Esophagus squamous epithelium (tissue), 5 donors: ENCODE measurements at regions not wholly inside any gene's neighbourhood (a gene's known extent, or its start where the extent isn't known, plus 50 kb on each side); places are given as distances from the start of the nearest gene placed in this dataset.

ENCODE experiments used
- DNase-seq: peaks from one replicate; lab custom pipeline; 2025; lab: John Stamatoyannopoulos, UW
- H3K27ac ChIP-seq, 4 donors: fragments of 200-600 bp; sonication (generic); one replicate each; pipeline ENCODE4 v1.5.1; 2016 to 2019; ENCODE audit warnings: mild to moderate bottlenecking in 1 of 4
- H3K27me3 ChIP-seq, 4 donors: fragments of 200-600 bp; sonication (generic); 1 replicate in 3 of 4; 2 replicates in 1 of 4; pipeline versions ENCODE4 v1.5.1 to v1.6.0; 2017 to 2021; ENCODE audit warnings: antibody characterized with exemption in 1 of 4
- H3K36me3 ChIP-seq, 3 donors: fragments of 200-600 bp; sonication (generic); one replicate each; pipeline ENCODE4 v1.5.1; 2016 to 2019
- H3K4me1 ChIP-seq, 3 donors: fragments of 200-600 bp; sonication (generic); one replicate each; pipeline ENCODE4 v1.5.1; 2017 to 2019
- H3K4me3 ChIP-seq, 4 donors: fragments of 200-600 bp; sonication (generic); 1 replicate in 3 of 4; 2 replicates in 1 of 4; pipeline ENCODE4 v1.5.1; 2016 to 2019; ENCODE audit warnings: mild to moderate bottlenecking in 2 of 4, moderate library complexity in 1 of 4
- H3K9me3 ChIP-seq, 3 donors: fragments of 200-600 bp; sonication (generic); one replicate each; pipeline ENCODE4 v1.5.1; 2016 to 2019
- POLR2A ChIP-seq, 4 donors: fragments of 450-650 bp; IDR thresholded peaks; one replicate each; pipeline ENCODE4 v1.6.1; 2017; ENCODE audit warnings: antibody characterized with exemption in 4 of 4, mild to moderate bottlenecking in 4 of 4, moderate library complexity in 3 of 4
- WGBS, 2 donors: methylation state at CpG; one replicate each; pipeline ENCODE4 v1.1.5; 2018; 5-methylcytosine and 5-hydroxymethylcytosine counted together
- intact Hi-C: fragments of 100-400 bp; cut with DNase I; formaldehyde crosslinking; loops from one replicate; pipeline ENCODE4 v1.15.0; 2022
- TF ChIP-seq, protein P1 (sequence below), 6 experiments: fragments of 450-650 bp in 4 of 6; fragments of 200-600 bp in 2 of 6; sonication (generic) in 2 of 6; IDR thresholded peaks; one replicate each; pipeline ENCODE4 v1.5.1; 2016 to 2019; ENCODE audit warnings: antibody characterized with exemption in 6 of 6, mild to moderate bottlenecking in 4 of 6, moderate library complexity in 4 of 6
- donor health status: DM: yes; HTN: yes; CAD: no.

DNA sequence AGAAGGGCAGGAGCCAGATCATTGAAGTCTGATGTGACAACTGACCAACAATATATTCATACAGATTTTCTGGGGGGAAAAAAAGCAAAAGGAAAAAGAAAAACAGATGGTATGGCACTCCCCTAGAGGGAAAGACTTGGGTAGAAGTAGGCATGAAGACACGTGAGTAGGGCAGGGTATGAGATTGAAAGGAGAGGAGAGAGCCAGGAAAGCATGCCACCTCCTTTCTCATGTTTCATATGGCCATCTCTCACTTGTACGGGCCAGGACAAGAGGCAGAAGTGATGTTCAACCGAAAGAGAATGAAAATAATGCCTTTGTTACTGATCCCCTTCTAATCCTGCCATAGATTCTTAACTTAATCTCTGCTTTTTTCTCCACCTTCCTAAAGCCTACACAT is 139.0 kb upstream of the ACTBL2 start:
- TF ChIP-seq, protein P1, sequence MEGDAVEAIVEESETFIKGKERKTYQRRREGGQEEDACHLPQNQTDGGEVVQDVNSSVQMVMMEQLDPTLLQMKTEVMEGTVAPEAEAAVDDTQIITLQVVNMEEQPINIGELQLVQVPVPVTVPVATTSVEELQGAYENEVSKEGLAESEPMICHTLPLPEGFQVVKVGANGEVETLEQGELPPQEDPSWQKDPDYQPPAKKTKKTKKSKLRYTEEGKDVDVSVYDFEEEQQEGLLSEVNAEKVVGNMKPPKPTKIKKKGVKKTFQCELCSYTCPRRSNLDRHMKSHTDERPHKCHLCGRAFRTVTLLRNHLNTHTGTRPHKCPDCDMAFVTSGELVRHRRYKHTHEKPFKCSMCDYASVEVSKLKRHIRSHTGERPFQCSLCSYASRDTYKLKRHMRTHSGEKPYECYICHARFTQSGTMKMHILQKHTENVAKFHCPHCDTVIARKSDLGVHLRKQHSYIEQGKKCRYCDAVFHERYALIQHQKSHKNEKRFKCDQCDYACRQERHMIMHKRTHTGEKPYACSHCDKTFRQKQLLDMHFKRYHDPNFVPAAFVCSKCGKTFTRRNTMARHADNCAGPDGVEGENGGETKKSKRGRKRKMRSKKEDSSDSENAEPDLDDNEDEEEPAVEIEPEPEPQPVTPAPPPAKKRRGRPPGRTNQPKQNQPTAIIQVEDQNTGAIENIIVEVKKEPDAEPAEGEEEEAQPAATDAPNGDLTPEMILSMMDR (IDR thresholded peaks at IDR 0.05), result no peak
- no peak for TF ChIP-seq POLR2A (IDR thresholded peaks at IDR 0.05)
- H3K9me3 ChIP-seq, result no peaks in the 10 kb centered on the region
- H3K27ac ChIP-seq, result no peak overlapping the region
- DNase-seq, result no peak
- H3K27me3 ChIP-seq, result no peaks in the 10 kb centered on the region
- no peak overlapping the region for H3K4me3 ChIP-seq
- intact Hi-C loops, result no loop called here
- no peaks in the 10 kb centered on the region for H3K36me3 ChIP-seq
- WGBS, 2 donors, result 45 to 49% methylated on average over 3 of the region's 3 CpGs
- H3K4me1 ChIP-seq, result no peaks in the 10 kb centered on the region

DNA sequence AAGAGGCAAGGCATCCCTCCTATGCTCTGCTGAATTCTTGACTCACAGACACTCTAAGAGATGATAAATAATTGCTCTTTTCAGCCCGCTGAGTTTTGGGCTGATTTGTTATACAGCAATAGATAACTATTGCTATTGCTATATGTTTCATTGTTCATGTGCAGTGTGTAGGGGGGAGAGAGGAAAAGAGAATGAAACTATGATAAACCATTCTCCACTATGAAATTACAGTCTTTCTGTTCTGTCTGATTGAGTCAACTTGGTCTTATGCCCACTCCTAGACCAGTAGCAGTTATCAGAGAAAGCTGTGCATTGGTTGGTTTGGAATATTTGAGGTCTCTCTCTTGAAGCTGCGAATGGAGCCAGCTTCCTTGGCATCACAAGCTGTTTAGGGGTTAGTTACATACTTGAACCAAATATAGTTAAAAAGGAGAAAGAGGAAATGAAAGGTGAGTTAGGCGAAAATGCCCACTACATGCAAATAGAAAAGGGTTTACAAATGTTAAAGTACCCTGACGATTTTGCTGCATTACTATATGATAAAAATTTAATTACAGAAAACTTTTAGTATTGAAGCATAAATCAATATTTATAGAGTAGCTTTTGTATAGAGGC is 136.3 kb upstream of the ACTBL2 start:
- 85 to 87% methylated on average over 4 of the region's 4 CpGs for WGBS, 2 donors
- no peak for TF ChIP-seq POLR2A (IDR thresholded peaks at IDR 0.05)
- TF ChIP-seq, protein P1 (IDR thresholded peaks at IDR 0.05), result no peak

DNA sequence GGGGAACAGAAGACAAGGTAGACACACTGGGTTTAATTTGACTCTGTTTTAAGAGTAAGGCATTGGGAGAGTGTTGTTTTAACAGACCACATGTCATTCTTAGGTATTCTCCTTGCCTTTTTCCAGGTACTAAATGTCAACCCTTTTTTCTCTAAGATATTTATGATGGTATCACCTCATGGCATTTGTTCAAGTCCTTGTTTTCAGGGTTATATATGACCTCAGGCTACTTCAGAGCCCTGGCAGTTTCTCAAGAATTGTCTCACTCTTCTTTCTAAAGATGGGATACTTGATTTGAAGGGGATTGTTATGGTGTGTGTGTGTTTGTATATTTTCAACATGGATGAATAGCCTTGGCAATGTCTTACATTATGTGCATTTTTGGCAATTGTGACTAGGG is 131.1 kb upstream of the ACTBL2 start:
- Histone ChIP-seq H3K9me3 (no peaks in the 10 kb centered on the region), H3K27me3 (no peaks in the 10 kb centered on the region), H3K36me3 (no peaks in the 10 kb centered on the region), H3K27ac (no peak overlapping the region), H3K4me3 (no peak overlapping the region), H3K4me1 (no peaks in the 10 kb centered on the region)
- intact Hi-C loops, result no loop called here
- DNase-seq, result no peak
- TF ChIP-seq, protein P1 (IDR thresholded peaks at IDR 0.05), result no peak
- TF ChIP-seq POLR2A (IDR thresholded peaks at IDR 0.05), result no peak

More for the DNA sequence above, 136.3 kb upstream of the ACTBL2 start:
- no peaks in the 10 kb centered on the region for H3K4me1 ChIP-seq
- H3K9me3 ChIP-seq, result no peaks in the 10 kb centered on the region
- no peaks in the 10 kb centered on the region for H3K27me3 ChIP-seq
- intact Hi-C loops, result no loop called here
- H3K27ac ChIP-seq, result no peak overlapping the region
- no peak for DNase-seq
- no peak overlapping the region for H3K4me3 ChIP-seq
- H3K36me3 ChIP-seq, result no peaks in the 10 kb centered on the region

DNA sequence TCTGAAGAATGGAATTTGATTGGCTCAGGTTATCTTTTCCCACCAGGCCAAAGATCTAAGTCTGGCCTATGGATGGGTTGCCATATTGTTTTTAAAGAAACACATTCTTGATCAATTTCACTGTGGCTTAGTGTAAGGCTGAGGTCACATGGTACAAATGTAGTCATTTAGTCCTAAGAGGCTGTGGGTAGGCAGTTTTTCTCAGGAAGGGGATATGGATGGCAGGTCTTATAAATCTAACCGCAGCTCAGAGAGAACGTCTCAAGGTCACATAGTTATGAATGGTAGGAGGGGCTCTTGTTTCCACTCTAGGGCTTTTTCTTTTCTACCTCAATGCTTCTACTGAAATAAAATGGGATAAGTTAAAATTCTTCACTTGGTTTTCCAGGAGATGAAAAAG is 128.6 kb upstream of the ACTBL2 start:
- intact Hi-C loops, result no loop called here
- Histone ChIP-seq H3K4me1 (no peaks in the 10 kb centered on the region), H3K27me3 (no peaks in the 10 kb centered on the region), H3K4me3 (no peak overlapping the region), H3K36me3 (no peaks in the 10 kb centered on the region), H3K27ac (no peak overlapping the region), H3K9me3 (no peaks in the 10 kb centered on the region)
- TF ChIP-seq, protein P1 (IDR thresholded peaks at IDR 0.05), result no peak
- TF ChIP-seq POLR2A (IDR thresholded peaks at IDR 0.05), result no peak
- WGBS, 2 donors, result 75 to 93% methylated on average over 2 of the region's 2 CpGs
- DNase-seq, result no peak

DNA sequence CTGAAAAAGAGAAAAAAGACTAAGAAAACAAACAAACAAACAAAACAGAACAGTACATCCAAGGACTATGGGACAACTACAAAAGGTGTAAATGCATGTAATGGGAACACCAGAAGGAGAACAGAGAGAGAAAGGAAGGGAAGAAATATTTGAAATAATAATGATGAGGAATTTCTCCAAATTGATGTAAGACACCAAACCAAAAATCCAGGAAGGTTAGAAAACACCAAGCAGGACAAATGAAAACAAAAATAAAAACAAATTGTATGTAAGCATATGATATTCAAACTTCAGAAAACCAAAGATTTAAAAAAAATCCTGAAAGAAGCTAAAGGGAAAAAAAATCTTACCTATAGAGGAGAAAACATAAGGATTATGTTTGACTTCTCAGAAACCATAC is 125.9 kb upstream of the ACTBL2 start:
- Histone ChIP-seq H3K9me3 (no peaks in the 10 kb centered on the region), H3K4me3 (no peak overlapping the region), H3K27ac (no peak overlapping the region), H3K4me1 (no peaks in the 10 kb centered on the region), H3K27me3 (no peaks in the 10 kb centered on the region), H3K36me3 (no peaks in the 10 kb centered on the region)
- DNase-seq, result no peak
- intact Hi-C loops, result no loop called here
- TF ChIP-seq, protein P1 (IDR thresholded peaks at IDR 0.05), result no peak
- no peak for TF ChIP-seq POLR2A (IDR thresholded peaks at IDR 0.05)
